PFSK-1 (cell line): ENCODE measurements at regions not wholly inside any gene's neighbourhood (a gene's known extent, or its start where the extent isn't known, plus 50 kb on each side); places are given as distances from the start of the nearest gene placed in this dataset.

Experiments
- FOXP2 ChIP-seq: optimal IDR thresholded peaks from 2 replicates; pipeline ENCODE3; 2011; ENCODE audit warnings: borderline replicate concordance, control low read depth, inconsistent platforms; ENCODE audit not compliant: insufficient read depth; ENCODE audit errors: extremely low read length, extremely low read depth
- POLR2AphosphoS5 ChIP-seq: IDR thresholded peaks from 2 replicates; pipeline ENCODE4 v1.6.1; 2012; ENCODE audit warnings: low read depth, mild to moderate bottlenecking, control low read depth, low read length, moderate library complexity
- REST ChIP-seq, 2 experiments: IDR thresholded peaks; 2 replicates each; pipeline versions ENCODE4 v1.6.1 to v1.8.0; 2011 to 2012; ENCODE audit warnings: low read depth in 2 of 2, low read length in 2 of 2, control low read depth in 1 of 2, inconsistent platforms in 1 of 2, mild to moderate bottlenecking in 1 of 2, moderate library complexity in 1 of 2; ENCODE audit not compliant: insufficient read depth in 1 of 2
- SIN3A ChIP-seq: IDR thresholded peaks from 2 replicates; pipeline ENCODE4 v1.6.1; 2012; ENCODE audit warnings: mild to moderate bottlenecking, low read length, moderate library complexity, borderline replicate concordance; ENCODE audit not compliant: insufficient read depth
- TAF1 ChIP-seq: IDR thresholded peaks from 2 replicates; pipeline ENCODE4 v1.6.1; 2012; ENCODE audit warnings: low read length, control low read depth, borderline replicate concordance; ENCODE audit not compliant: insufficient read depth

GRCh38 chr17:69909389-69909788 lies 165.6 kb upstream of the KCNJ16 start:
- TF ChIP-seq TAF1 (no peak), REST (IDR thresholded peaks at IDR 0.05; ENCODE audit: insufficient read depth in 1 of 2, low read depth in 2 of 2, low read length in 2 of 2) (no peak), FOXP2 (no peak), SIN3A (no peak), POLR2AphosphoS5 (no peak)

- TF ChIP-seq FOXP2 (no peak), SIN3A (no peak)
Measured at GRCh38 chr17:69912805-69913204, 162.2 kb upstream of the KCNJ16 start.

DNA sequence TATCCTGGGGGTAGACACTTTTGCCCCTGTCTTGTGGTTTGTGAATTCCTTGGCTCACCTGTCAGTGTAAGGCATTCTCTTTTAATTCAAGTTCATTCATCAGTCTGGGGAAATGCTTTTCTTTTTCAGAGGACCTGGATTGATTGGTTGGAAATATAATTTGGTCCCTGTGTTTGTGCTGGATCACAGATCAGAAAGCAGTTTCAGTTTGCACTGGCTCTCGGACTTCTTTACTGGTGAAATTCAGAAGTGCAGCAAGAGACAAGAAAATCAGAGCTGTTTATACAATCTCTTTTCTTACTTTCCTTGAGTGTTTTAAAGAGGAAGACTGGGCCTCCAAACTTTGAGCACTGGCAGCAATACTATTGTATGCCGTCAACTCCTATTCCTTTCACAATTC lies 161.8 kb upstream of the KCNJ16 start:
- no peak for TF ChIP-seq SIN3A
- no peak for TF ChIP-seq FOXP2
- no peak for TF ChIP-seq TAF1
- no peak for TF ChIP-seq POLR2AphosphoS5
- TF ChIP-seq REST (IDR thresholded peaks at IDR 0.05; ENCODE audit: insufficient read depth in 1 of 2, low read depth in 2 of 2, low read length in 2 of 2): no peak

DNA sequence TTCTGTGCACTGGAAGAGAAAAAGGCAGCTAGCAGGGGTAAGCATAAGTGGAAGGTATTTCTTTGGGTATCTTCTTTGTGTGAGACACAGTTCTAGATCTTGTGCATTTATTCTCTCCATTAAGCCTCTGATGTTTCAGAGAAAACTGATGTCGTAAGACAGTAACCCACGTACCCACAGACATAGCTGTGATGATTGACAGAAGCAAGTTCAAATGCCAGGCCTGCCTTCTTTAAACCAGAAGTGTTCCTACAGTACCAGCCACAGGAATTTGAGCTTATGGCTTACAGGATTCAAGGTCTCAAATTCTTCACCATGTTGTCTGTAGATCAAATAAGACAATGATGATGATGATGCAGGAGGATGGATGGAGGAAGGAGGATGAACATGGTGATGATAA lies 161.4 kb upstream of the KCNJ16 start:
- TF ChIP-seq POLR2AphosphoS5 (no peak), SIN3A (no peak), REST (IDR thresholded peaks at IDR 0.05; ENCODE audit: insufficient read depth in 1 of 2, low read depth in 2 of 2, low read length in 2 of 2) (no peak), FOXP2 (no peak), TAF1 (no peak)

GRCh38 chr17:69914520-69914919 lies 160.5 kb upstream of the KCNJ16 start:
- TF ChIP-seq TAF1 (no peak), SIN3A (no peak), FOXP2 (no peak), POLR2AphosphoS5 (no peak), REST (IDR thresholded peaks at IDR 0.05; ENCODE audit: insufficient read depth in 1 of 2, low read depth in 2 of 2, low read length in 2 of 2) (no peak)
